Upper lobe of left lung (tissue), 6 donors: ENCODE measurements at regions not wholly inside any gene's neighbourhood (a gene's known extent, or its start where the extent isn't known, plus 50 kb on each side); places are given as distances from the start of the nearest gene placed in this dataset.
"Not testable (repeated sequence)": the region's sequence is repeated elsewhere in the genome, so short reads cannot be mapped to it uniquely, and the experiment has no call there.

Experiments used
- ATAC-seq, 2 donors: fragments of 200-7000 bp; cut with Tn5 transposase; one replicate each; pipeline ENCODE4 v1.9.1; 2022; ENCODE audit warnings: mild to moderate bottlenecking in 2 of 2, moderate library complexity in 2 of 2; ENCODE audit not compliant: low FRiP score in 2 of 2
- DNase-seq, 2 donors: peaks; one replicate each; pipeline ENCODE4 v3.0.0-alpha.2; 2019 to 2020
- H3K27ac ChIP-seq, 4 donors: fragments of 200-600 bp; sonication (generic); one replicate each; pipeline ENCODE4 v1.5.1; 2016 to 2019
- H3K27me3 ChIP-seq, 4 donors: fragments of 200-600 bp; sonication (generic); one replicate each; pipeline ENCODE4 v1.5.1; 2017 to 2019
- H3K36me3 ChIP-seq, 4 donors: fragments of 200-600 bp; sonication (generic); one replicate each; pipeline ENCODE4 v1.5.1; 2016 to 2019
- H3K4me1 ChIP-seq, 4 donors: fragments of 200-600 bp; sonication (generic); one replicate each; pipeline ENCODE4 v1.5.1; 2018 to 2019
- H3K4me3 ChIP-seq, 4 donors: fragments of 200-600 bp; sonication (generic); one replicate each; pipeline ENCODE4 v1.5.1; 2017 to 2019; ENCODE audit warnings: mild to moderate bottlenecking in 2 of 4, moderate library complexity in 1 of 4
- H3K9me3 ChIP-seq, 4 donors: fragments of 200-600 bp; sonication (generic); one replicate each; pipeline ENCODE4 v1.5.1; 2018 to 2019
- EP300 ChIP-seq, 4 donors: sonication (generic); formaldehyde crosslinking; IDR thresholded peaks; one replicate each; pipeline ENCODE4 v1.5.1; 2017; ENCODE audit warnings: antibody characterized with exemption in 4 of 4, control low read depth in 2 of 4
- POLR2A ChIP-seq, 4 donors: fragments of 450-650 bp; IDR thresholded peaks; one replicate each; pipeline ENCODE4 v1.5.1; 2016 to 2017; ENCODE audit warnings: antibody characterized with exemption in 4 of 4, mild to moderate bottlenecking in 2 of 4
- POLR2AphosphoS5 ChIP-seq, 2 donors: sonication (generic); formaldehyde crosslinking; IDR thresholded peaks; one replicate each; pipeline ENCODE4 v1.5.1; 2017; ENCODE audit warnings: antibody characterized with exemption in 2 of 2
- WGBS, 2 donors: methylation state at CpG; one replicate each; pipeline ENCODE4 v1.1.5; 2017 to 2018; 5-methylcytosine and 5-hydroxymethylcytosine counted together
- TF ChIP-seq, protein P1 (sequence below), 6 experiments: fragments of 450-650 bp in 4 of 6; fragments of 200-600 bp in 2 of 6; sonication (generic) in 2 of 6; IDR thresholded peaks; one replicate each; pipeline ENCODE4 v1.5.1; 2016 to 2019; ENCODE audit warnings: antibody characterized with exemption in 6 of 6
- donor health status: DM: no; HTN: no; CAD: no; lungs with moderate emphysema.
- donor health status: DM: no; HTN: yes; CAD: no; lungs with severe emphysema.

GRCh38 chr3:124149771-124150170 lies 157.8 kb upstream of the ROPN1 start:
- H3K36me3 ChIP-seq, result no peaks in the 10 kb centered on the region
- no peaks in the 10 kb centered on the region for H3K4me1 ChIP-seq
- H3K27me3 ChIP-seq, result no peaks in the 10 kb centered on the region
- DNase-seq (no peak), ATAC-seq (no peak)
- H3K9me3 ChIP-seq, result no peaks in the 10 kb centered on the region
- TF ChIP-seq EP300 (IDR thresholded peaks at IDR 0.05) (no peak), POLR2A (IDR thresholded peaks at IDR 0.05) (no peak), POLR2AphosphoS5 (IDR thresholded peaks at IDR 0.05) (no peak)
- TF ChIP-seq, protein P1, sequence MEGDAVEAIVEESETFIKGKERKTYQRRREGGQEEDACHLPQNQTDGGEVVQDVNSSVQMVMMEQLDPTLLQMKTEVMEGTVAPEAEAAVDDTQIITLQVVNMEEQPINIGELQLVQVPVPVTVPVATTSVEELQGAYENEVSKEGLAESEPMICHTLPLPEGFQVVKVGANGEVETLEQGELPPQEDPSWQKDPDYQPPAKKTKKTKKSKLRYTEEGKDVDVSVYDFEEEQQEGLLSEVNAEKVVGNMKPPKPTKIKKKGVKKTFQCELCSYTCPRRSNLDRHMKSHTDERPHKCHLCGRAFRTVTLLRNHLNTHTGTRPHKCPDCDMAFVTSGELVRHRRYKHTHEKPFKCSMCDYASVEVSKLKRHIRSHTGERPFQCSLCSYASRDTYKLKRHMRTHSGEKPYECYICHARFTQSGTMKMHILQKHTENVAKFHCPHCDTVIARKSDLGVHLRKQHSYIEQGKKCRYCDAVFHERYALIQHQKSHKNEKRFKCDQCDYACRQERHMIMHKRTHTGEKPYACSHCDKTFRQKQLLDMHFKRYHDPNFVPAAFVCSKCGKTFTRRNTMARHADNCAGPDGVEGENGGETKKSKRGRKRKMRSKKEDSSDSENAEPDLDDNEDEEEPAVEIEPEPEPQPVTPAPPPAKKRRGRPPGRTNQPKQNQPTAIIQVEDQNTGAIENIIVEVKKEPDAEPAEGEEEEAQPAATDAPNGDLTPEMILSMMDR (IDR thresholded peaks at IDR 0.05), result no peak
- no peak overlapping the region for H3K4me3 ChIP-seq
- H3K27ac ChIP-seq, result no peak overlapping the region
- WGBS, 2 donors, result 69 to 79% methylated on average over 3 of the region's 3 CpGs

DNA sequence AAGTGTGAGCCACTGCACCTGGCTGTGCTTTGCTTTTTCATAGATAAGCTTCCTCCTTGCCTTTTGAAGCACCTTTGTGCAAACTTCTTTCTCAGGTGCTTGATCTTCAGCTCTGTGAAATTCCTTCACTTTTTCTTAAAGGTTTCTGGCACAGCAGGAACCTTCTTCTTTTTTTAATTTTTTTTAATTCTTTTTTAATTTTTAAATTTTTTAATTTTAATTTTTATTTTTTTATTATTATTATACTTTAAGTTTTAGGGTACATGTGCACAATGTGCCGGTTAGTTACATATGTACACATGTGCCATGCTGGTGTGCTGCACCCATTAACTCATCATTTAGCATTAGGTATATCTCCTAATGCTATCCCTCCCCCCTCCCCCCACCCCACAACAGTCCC lies 161.0 kb upstream of the ROPN1 start:
- H3K27ac ChIP-seq, DNase-seq, H3K27me3 ChIP-seq, ATAC-seq, H3K36me3 ChIP-seq, H3K9me3 ChIP-seq, H3K4me3 ChIP-seq, H3K4me1 ChIP-seq: not testable (repeated sequence)
- WGBS, 2 donors, result 96 to 100% methylated on average over 1 of the region's 1 CpG

- Histone ChIP-seq H3K4me3 (no peak overlapping the region), H3K4me1 (peaks cover 3 to 9% (median 8%) of the 10 kb centered on the region in 4 donors), H3K27me3 (no peaks in the 10 kb centered on the region), H3K36me3 (no peaks in the 10 kb centered on the region), H3K27ac (no peak overlapping the region), H3K9me3 (no peaks in the 10 kb centered on the region)
- WGBS, 2 donors, result 54 to 55% methylated on average over 6 of the region's 6 CpGs
- ATAC-seq, result no peak
- no peak for DNase-seq
- TF ChIP-seq, protein P1 (IDR thresholded peaks at IDR 0.05), result no peak
- TF ChIP-seq POLR2AphosphoS5 (IDR thresholded peaks at IDR 0.05) (no peak), POLR2A (IDR thresholded peaks at IDR 0.05) (no peak), EP300 (IDR thresholded peaks at IDR 0.05) (no peak)
These were observed 165.2 kb upstream of the ROPN1 start for GRCh38 chr3:124156866-124157712.

DNA sequence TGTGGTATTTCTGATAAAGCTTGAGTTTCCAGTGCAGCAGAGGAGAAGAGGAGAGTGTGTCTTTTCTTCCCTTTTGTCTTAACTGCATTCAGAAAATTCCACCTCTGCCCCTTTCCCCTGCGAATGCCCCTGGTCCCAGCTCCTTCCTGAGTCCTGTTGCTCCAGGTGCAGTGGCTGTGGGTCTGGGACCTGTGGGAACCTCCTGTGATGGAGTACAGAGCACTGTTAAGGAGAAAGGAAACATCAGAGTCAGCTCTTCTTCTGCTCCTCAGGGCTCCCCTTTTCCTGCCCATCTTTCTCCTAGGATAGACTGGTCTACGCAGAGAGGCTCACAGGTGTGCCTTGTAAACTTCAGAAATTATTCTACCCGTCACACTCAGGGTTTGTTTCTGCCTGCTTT lies 165.8 kb upstream of the ROPN1 start:
- TF ChIP-seq POLR2AphosphoS5 (IDR thresholded peaks at IDR 0.05) (no peak), POLR2A (IDR thresholded peaks at IDR 0.05) (no peak), EP300 (IDR thresholded peaks at IDR 0.05) (no peak)
- TF ChIP-seq, protein P1 (IDR thresholded peaks at IDR 0.05), result no peak
- Histone ChIP-seq H3K9me3 (no peaks in the 10 kb centered on the region), H3K27ac (no peak overlapping the region), H3K4me1 (peaks cover 3 to 9% (median 8%) of the 10 kb centered on the region in 4 donors), H3K4me3 (no peak overlapping the region), H3K27me3 (no peaks in the 10 kb centered on the region), H3K36me3 (no peaks in the 10 kb centered on the region)
- ATAC-seq, result peak in 1 of 2 donors; percentile 61
- no peak for DNase-seq
- 44 to 60% methylated on average over 3 of the region's 3 CpGs for WGBS, 2 donors

DNA sequence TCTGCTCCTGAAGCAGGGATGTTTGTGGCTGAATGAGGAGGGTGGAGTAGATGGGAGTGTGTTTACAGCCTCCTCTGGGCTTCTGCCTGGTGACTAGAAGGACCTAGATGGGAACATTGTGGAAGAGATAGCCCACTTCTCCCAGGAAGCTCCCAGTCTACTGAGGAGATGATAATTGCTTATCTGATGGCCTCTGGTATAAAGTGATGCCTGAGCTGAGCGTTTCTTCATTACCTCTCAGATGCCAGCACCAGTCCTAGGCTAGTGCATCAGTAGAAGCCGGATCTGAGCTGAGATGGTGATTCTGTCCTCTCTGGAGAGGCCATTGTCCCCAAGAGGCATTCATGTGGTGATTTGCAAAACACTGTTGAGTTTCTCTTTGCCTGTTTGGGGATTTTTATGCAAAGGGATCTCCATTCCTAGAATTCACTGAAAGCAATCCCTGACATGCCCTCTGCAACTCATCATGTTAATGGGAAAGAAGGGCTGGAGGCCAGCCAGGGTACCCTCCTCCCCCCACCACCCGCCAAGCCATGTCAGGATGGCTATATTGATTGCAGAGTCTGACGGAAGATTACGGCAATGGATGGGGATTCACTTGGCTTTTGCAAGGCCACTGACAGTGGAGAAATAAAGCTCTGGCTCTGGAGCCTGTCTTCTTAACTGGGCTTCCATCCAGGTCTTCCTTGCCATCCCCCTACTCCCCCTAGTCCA lies 166.4 kb upstream of the ROPN1 start:
- Histone ChIP-seq H3K9me3 (no peaks in the 10 kb centered on the region), H3K27ac (no peak overlapping the region), H3K4me3 (no peak overlapping the region), H3K4me1 (peaks cover 3 to 9% (median 8%) of the 10 kb centered on the region in 4 donors), H3K36me3 (no peaks in the 10 kb centered on the region), H3K27me3 (no peaks in the 10 kb centered on the region)
- 85 to 88% methylated on average over 1 to 5 of the region's 5 CpGs for WGBS, 2 donors
- TF ChIP-seq POLR2A (IDR thresholded peaks at IDR 0.05) (no peak), POLR2AphosphoS5 (IDR thresholded peaks at IDR 0.05) (no peak), EP300 (IDR thresholded peaks at IDR 0.05) (no peak)
- DNase-seq (no peak), ATAC-seq (no peak)
